PC-3 (cell line): ENCODE measurements at regions not wholly inside any gene's neighbourhood (a gene's known extent, or its start where the extent isn't known, plus 50 kb on each side); places are given as distances from the start of the nearest gene placed in this dataset.

Experiments used
- ATAC-seq: fragments of 200-7000 bp; cut with Tn5 transposase; 2 replicates; pipeline ENCODE4 v1.9.1; 2020; ENCODE audit warnings: mild to moderate bottlenecking, moderate library complexity
- BruUV-seq: library from RNA; stranded (reverse); fragments of 400-500 nt; replicated peaks from 2 replicates; lab custom pipeline; 2021; lab: Mats Ljungman, UMichigan
- CTCF ChIA-PET: fragments of 300-600 bp; sonication (Branson Sonifier 250); formaldehyde crosslinking; loops from one replicate; lab custom pipeline; 2022; ENCODE audit warnings: antibody characterized with exemption; lab: Charles Lee
- POLR2A ChIA-PET: fragments of 300-600 bp; sonication (Branson Sonifier 250); formaldehyde crosslinking; loops from one replicate; lab custom pipeline; 2022; ENCODE audit warnings: antibody characterized with exemption; ENCODE audit not compliant: unreplicated experiment; lab: Charles Lee
- DNase-seq: peaks from one replicate; pipeline ENCODE4 v3.0.0-alpha.2; 2015
- H2AFZ ChIP-seq: fragments of 300-600 bp; sonication (generic); 2 replicates; pipeline ENCODE4 v1.6.0; 2016; ENCODE audit warnings: antibody characterized with exemption, low read length
- H3F3A ChIP-seq: fragments of 300-600 bp; sonication (generic); one replicate; pipeline ENCODE4 v1.6.0; 2017; ENCODE audit warnings: antibody characterized with exemption, low read length, control low read depth, mild to moderate bottlenecking; ENCODE audit not compliant: unreplicated experiment
- H3K27ac ChIP-seq: fragments of 300-600 bp; sonication (generic); 2 replicates; pipeline ENCODE4 v1.5.1; 2016; ENCODE audit warnings: mild to moderate bottlenecking, low read length
- H3K27me3 ChIP-seq: fragments of 300-600 bp; sonication (generic); 2 replicates; pipeline ENCODE4 v1.6.1; 2016; ENCODE audit warnings: low read length, mixed read lengths
- H3K36me3 ChIP-seq: fragments of 300-600 bp; sonication (generic); 2 replicates; pipeline ENCODE4 v1.6.1; 2016; ENCODE audit warnings: low read depth, mixed run types, low read length, mixed read lengths
- H3K4me1 ChIP-seq: fragments of 300-600 bp; sonication (generic); 2 replicates; pipeline ENCODE4 v1.5.1; 2016; ENCODE audit warnings: low read length; ENCODE audit not compliant: insufficient read depth
- H3K4me2 ChIP-seq: fragments of 300-600 bp; sonication (generic); 2 replicates; pipeline ENCODE4 v1.6.0; 2016; ENCODE audit warnings: low read length
- H3K4me3 ChIP-seq: fragments of 300-600 bp; sonication (generic); 2 replicates; pipeline ENCODE4 v1.5.1; 2016; ENCODE audit warnings: mild to moderate bottlenecking, low read length, mixed read lengths
- H3K79me2 ChIP-seq: fragments of 300-600 bp; sonication (generic); 2 replicates; pipeline ENCODE4 v1.6.1; 2017; ENCODE audit warnings: low read length, mixed read lengths
- H3K9ac ChIP-seq: fragments of 300-600 bp; sonication (generic); 2 replicates; pipeline ENCODE4 v1.6.0; 2016; ENCODE audit warnings: mild to moderate bottlenecking, low read length
- H3K9me2 ChIP-seq: fragments of 300-600 bp; sonication (generic); replicated peaks from 2 replicates; pipeline ENCODE4 v1.6.1; 2016; ENCODE audit warnings: mixed run types, low read length, mixed read lengths
- H3K9me3 ChIP-seq: fragments of 300-600 bp; sonication (generic); 2 replicates; pipeline ENCODE4 v1.6.1; 2016; ENCODE audit warnings: low read length, mixed read lengths
- H4K20me1 ChIP-seq: fragments of 300-600 bp; sonication (generic); 2 replicates; pipeline ENCODE4 v1.6.1; 2016; ENCODE audit warnings: low read length, mixed read lengths
- CTCF ChIP-seq: fragments of 300-600 bp; sonication (generic); conservative IDR thresholded peaks from 2 replicates; pipeline ENCODE4 v1.5.1; 2017; ENCODE audit warnings: antibody characterized with exemption, low read depth, mild to moderate bottlenecking, low read length
- EZH2 ChIP-seq: fragments of 300-600 bp; sonication (generic); IDR thresholded peaks from one replicate; pipeline ENCODE4 v1.6.1; 2017; ENCODE audit warnings: antibody characterized with exemption, mild to moderate bottlenecking, low read length; ENCODE audit not compliant: unreplicated experiment
- EZH2phosphoT487 ChIP-seq: fragments of 300-600 bp; sonication (generic); IDR thresholded peaks from 2 replicates; pipeline ENCODE4 v1.6.1; 2018; ENCODE audit warnings: mild to moderate bottlenecking, antibody characterized with exemption, low read length, borderline replicate concordance
- intact Hi-C: fragments of 100-400 bp; cut with micrococcal nuclease; formaldehyde crosslinking; loops from 2 replicates; pipeline ENCODE4 v1.9.0; 2023

GRCh38 chr7:145599376-145599775 is 517.2 kb upstream of the CNTNAP2 start:
- H3K27ac ChIP-seq: no peak overlapping the region
- no peaks in the 10 kb centered on the region for H3K27me3 ChIP-seq
- H4K20me1 ChIP-seq: no peaks in the 10 kb centered on the region
- POLR2A ChIA-PET: no interaction called here
- no peaks in the 10 kb centered on the region for H3F3A ChIP-seq
- H3K9me2 ChIP-seq: no peaks in the 10 kb centered on the region
- H3K4me2 ChIP-seq: no peak overlapping the region
- no peak overlapping the region for H2AFZ ChIP-seq
- CTCF ChIA-PET: no interaction called here
- H3K36me3 ChIP-seq: no peaks in the 10 kb centered on the region
- no peak overlapping the region for H3K9ac ChIP-seq
- intact Hi-C loops: no loop called here
- no peak overlapping the region for H3K4me3 ChIP-seq
- no peaks in the 10 kb centered on the region for H3K79me2 ChIP-seq
- DNase-seq (peak; percentile 35), ATAC-seq (peak; percentile 54)
- TF ChIP-seq EZH2 (no peak), CTCF (no peak), EZH2phosphoT487 (no peak)
- no TSS peak for BruUV-seq
- H3K9me3 ChIP-seq: no peaks in the 10 kb centered on the region
- no peaks in the 10 kb centered on the region for H3K4me1 ChIP-seq

GRCh38 chr7:145584401-145584800 is 532.2 kb upstream of the CNTNAP2 start:
- H3K36me3 ChIP-seq: no peaks in the 10 kb centered on the region
- no peak overlapping the region for H3K27ac ChIP-seq
- no peak for DNase-seq
- H3K4me1 ChIP-seq: no peaks in the 10 kb centered on the region
- H4K20me1 ChIP-seq: no peaks in the 10 kb centered on the region
- H3K9me3 ChIP-seq: no peaks in the 10 kb centered on the region
- no peaks in the 10 kb centered on the region for H3F3A ChIP-seq
- intact Hi-C loops: no loop called here
- no peak overlapping the region for H3K9ac ChIP-seq
- POLR2A ChIA-PET: no interaction called here
- no peak for TF ChIP-seq EZH2phosphoT487
- TF ChIP-seq CTCF: no peak
- TF ChIP-seq EZH2: no peak
- H3K9me2 ChIP-seq: no peaks in the 10 kb centered on the region
- no peaks in the 10 kb centered on the region for H3K79me2 ChIP-seq
- no peak for ATAC-seq
- peaks cover 7% of the 10 kb centered on the region; the same call in 1 of the 2 replicates for H3K27me3 ChIP-seq
- no peak overlapping the region for H3K4me3 ChIP-seq
- CTCF ChIA-PET: no interaction called here
- BruUV-seq: no TSS peak
- H3K4me2 ChIP-seq: no peak overlapping the region
- no peak overlapping the region for H2AFZ ChIP-seq

GRCh38 chr7:145582742-145583303 is 533.8 kb upstream of the CNTNAP2 start:
- no peaks in the 10 kb centered on the region for H3K9me2 ChIP-seq
- TF ChIP-seq CTCF (no peak), EZH2phosphoT487 (no peak), EZH2 (no peak)
- intact Hi-C loops: no loop called here
- H3K79me2 ChIP-seq: no peaks in the 10 kb centered on the region
- no peak overlapping the region for H3K9ac ChIP-seq
- ChIA-PET POLR2A (no interaction called here), CTCF (no interaction called here)
- peaks cover 7% of the 10 kb centered on the region; the same call in 1 of the 2 replicates for H3K27me3 ChIP-seq
- no peak overlapping the region for H3K27ac ChIP-seq
- no peaks in the 10 kb centered on the region for H3F3A ChIP-seq
- H3K36me3 ChIP-seq: no peaks in the 10 kb centered on the region
- DNase-seq (peak; percentile 12), ATAC-seq (peak; percentile 31; the same call in 1 of the 2 replicates)
- H3K9me3 ChIP-seq: no peaks in the 10 kb centered on the region
- no peaks in the 10 kb centered on the region for H4K20me1 ChIP-seq
- H2AFZ ChIP-seq: peak overlapping the region; percentile 56
- H3K4me3 ChIP-seq: peak overlapping the region; percentile 31
- BruUV-seq: no TSS peak
- H3K4me1 ChIP-seq: no peaks in the 10 kb centered on the region
- H3K4me2 ChIP-seq: peak overlapping the region; percentile 49
